ENCODE measurements at regions not wholly inside any gene's neighbourhood (a gene's known extent, or its start where the extent isn't known, plus 50 kb on each side); places are given as distances from the start of the nearest gene placed in this dataset.

DNA sequence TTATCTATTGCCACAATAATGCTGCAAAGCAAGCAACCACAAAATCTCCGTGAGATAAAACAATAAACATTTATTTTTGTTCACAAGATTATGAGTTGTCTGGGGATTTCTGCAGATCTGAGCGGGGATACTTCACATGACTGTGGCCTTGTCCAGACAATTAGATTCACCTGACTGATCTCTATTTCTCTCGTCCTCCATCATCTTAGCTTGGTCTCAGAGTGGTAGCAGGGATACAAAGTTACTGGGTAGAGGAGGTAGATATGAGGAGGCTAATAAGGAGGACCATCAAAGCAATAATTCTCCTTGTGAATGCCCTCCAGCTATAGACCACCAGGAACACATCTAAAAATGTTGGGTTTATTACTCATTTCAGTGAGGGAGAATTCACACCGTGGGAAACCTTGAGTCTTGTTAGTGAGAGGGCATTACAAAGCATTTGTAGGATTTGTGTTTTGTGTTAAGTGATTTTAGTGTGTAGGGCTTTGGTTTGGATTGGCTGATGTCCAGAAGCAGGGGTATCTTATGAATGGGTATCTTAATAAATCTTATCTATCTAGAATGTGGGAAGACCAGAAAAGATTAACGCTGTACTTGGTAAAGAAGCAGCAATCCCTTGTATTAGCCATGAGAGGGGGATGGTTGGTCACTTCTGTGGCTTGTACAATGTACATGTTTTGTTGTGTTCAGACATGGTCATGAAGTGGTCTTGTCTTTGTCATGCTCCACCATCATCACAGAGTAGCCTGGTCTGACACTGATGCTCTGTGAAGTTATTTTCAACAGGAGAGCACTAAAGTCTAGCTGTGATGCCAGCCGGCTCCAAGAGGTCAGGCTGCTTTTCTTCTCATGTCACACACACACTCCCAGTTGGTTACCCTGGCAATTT is 287.6 kb upstream of the STT3B start:
- TF ChIP-seq, protein P1, sequence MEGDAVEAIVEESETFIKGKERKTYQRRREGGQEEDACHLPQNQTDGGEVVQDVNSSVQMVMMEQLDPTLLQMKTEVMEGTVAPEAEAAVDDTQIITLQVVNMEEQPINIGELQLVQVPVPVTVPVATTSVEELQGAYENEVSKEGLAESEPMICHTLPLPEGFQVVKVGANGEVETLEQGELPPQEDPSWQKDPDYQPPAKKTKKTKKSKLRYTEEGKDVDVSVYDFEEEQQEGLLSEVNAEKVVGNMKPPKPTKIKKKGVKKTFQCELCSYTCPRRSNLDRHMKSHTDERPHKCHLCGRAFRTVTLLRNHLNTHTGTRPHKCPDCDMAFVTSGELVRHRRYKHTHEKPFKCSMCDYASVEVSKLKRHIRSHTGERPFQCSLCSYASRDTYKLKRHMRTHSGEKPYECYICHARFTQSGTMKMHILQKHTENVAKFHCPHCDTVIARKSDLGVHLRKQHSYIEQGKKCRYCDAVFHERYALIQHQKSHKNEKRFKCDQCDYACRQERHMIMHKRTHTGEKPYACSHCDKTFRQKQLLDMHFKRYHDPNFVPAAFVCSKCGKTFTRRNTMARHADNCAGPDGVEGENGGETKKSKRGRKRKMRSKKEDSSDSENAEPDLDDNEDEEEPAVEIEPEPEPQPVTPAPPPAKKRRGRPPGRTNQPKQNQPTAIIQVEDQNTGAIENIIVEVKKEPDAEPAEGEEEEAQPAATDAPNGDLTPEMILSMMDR (IDR thresholded peaks at IDR 0.05; ENCODE audit: extremely low read depth in 1 of 2, insufficient read depth in 1 of 2, low read depth in 1 of 2, low read length in 2 of 2) = no peak
- no peak for TF ChIP-seq EZH2 (IDR thresholded peaks at IDR 0.05; ENCODE audit: borderline replicate concordance, low read depth, low read length, severe bottlenecking)
- TF ChIP-seq POLR2A (IDR thresholded peaks at IDR 0.05; ENCODE audit: low read depth, low read length) = no peak
- TF ChIP-seq, protein P2, sequence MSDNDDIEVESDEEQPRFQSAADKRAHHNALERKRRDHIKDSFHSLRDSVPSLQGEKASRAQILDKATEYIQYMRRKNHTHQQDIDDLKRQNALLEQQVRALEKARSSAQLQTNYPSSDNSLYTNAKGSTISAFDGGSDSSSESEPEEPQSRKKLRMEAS (IDR thresholded peaks at IDR 0.05; ENCODE audit: insufficient read depth, insufficient read length) = no peak
- no peak for TF ChIP-seq POLR2AphosphoS5 (IDR thresholded peaks at IDR 0.05; ENCODE audit: insufficient read depth, low read depth, low read length)
- TF ChIP-seq GATA2 (IDR thresholded peaks at IDR 0.05; ENCODE audit: insufficient read depth, insufficient read length, low read depth, low read length) = no peak
- no peak for TF ChIP-seq MYC (IDR thresholded peaks at IDR 0.05; ENCODE audit: low read depth, low read length)

Data from endothelial cell of umbilical vein (primary cell).